RWPE1 (cell line): ENCODE measurements at regions not wholly inside any gene's neighbourhood (a gene's known extent, or its start where the extent isn't known, plus 50 kb on each side); places are given as distances from the start of the nearest gene placed in this dataset.
A peak's percentile ranks its signal among the peaks of the same experiment; 100 is the strongest.

Source experiments
- CTCF ChIA-PET: fragments of 350-600 bp; sonication (Branson Sonifier 250); formaldehyde crosslinking; extraction: SDS; loops from one replicate; lab custom pipeline; 2021; lab: Yijun Ruan, JAX
- POLR2A ChIA-PET: fragments of 400-600 bp; formaldehyde crosslinking; extraction: SDS; loops from one replicate; lab custom pipeline; 2020; ENCODE audit warnings: antibody characterized with exemption; ENCODE audit not compliant: low non-redundant PET; lab: Yijun Ruan, JAX
- DNase-seq: peaks from one replicate; pipeline ENCODE4 v3.0.0; 2012; ENCODE audit warnings: low spot score
- H3K27ac ChIP-seq: fragments of 450-650 bp; 2 replicates; pipeline ENCODE4 v1.5.1; 2017
- TF ChIP-seq, protein P1 (sequence below): fragments of 450-650 bp; conservative IDR thresholded peaks from 2 replicates; pipeline ENCODE4 v1.5.1; 2017; ENCODE audit warnings: low read depth, mild to moderate bottlenecking

DNA sequence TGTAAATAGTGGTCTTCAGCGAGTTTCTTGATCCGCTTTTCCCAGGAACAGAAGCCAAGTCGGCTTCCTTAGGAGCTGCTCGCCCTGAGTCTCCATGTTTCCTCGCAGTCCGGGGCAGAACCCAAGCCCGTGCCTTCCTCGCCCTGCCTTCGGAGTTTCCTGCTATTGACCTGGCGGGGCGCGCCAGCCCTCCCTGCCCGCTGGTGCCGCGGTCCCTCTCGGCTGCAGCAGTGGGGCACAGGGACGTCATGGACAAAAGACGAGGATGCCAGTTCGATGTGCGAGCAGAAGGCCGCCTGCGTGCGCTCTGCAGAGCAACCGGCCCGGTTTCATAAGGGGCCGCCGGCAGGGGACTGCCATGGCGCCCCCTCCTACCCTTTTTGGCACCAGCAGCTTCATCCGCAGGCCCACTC is 156.6 kb downstream of the TM9SF2 start:
- no peak for DNase-seq
- H3K27ac ChIP-seq, result no peak overlapping the region
- ChIA-PET CTCF (interaction anchor here (0.6 kb wide), 1 partner anchor 17 kb away, joined by 3 read pairs; no protein-coding TSS in a partner anchor), POLR2A (no interaction called here)
- TF ChIP-seq, protein P1, sequence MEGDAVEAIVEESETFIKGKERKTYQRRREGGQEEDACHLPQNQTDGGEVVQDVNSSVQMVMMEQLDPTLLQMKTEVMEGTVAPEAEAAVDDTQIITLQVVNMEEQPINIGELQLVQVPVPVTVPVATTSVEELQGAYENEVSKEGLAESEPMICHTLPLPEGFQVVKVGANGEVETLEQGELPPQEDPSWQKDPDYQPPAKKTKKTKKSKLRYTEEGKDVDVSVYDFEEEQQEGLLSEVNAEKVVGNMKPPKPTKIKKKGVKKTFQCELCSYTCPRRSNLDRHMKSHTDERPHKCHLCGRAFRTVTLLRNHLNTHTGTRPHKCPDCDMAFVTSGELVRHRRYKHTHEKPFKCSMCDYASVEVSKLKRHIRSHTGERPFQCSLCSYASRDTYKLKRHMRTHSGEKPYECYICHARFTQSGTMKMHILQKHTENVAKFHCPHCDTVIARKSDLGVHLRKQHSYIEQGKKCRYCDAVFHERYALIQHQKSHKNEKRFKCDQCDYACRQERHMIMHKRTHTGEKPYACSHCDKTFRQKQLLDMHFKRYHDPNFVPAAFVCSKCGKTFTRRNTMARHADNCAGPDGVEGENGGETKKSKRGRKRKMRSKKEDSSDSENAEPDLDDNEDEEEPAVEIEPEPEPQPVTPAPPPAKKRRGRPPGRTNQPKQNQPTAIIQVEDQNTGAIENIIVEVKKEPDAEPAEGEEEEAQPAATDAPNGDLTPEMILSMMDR, result no peak

DNA sequence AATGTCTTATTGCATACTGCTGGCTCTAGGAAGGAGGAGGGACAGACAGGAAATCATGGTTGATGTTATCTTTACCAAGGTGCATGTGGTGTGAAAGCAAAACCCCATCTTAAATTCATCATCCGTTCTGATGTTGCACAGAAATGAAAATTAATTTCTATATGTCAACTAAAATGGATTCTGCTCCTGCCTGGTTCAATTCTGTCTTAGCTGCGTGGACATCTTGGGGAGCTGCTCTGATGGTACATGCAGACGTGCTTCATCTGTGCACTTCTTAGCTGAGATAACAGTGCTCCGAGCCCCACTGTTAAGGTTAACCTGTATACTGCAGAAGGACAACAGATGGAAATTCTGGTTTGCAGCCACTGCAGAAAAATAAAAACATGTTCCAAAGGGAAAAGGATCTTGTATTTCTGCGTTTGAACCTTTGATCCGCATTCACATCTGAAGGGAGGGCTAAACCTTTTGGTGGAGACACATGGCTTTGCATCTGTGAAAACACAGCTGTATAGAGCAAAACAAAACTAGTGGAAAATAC is 155.6 kb downstream of the TM9SF2 start:
- ChIA-PET POLR2A (no interaction called here), CTCF (interaction anchor here (0.6 to 1.8 kb wide), 13 partner anchors 9 to 1117 kb away, joined by 3 to 9 read pairs (median 3); no protein-coding TSS in a partner anchor)
- DNase-seq, result no peak
- TF ChIP-seq, protein P1, result no peak
- H3K27ac ChIP-seq, result no peak overlapping the region

- peak; percentile 72 for DNase-seq
- TF ChIP-seq, protein P1, result peak; percentile 92
- H3K27ac ChIP-seq, result peak overlapping the region; percentile 62; the same call in 1 of the 2 replicates
- POLR2A ChIA-PET, result interaction anchor here (0.7 kb wide), 1 partner anchor 249 kb away, joined by 3 read pairs; no protein-coding TSS in a partner anchor
- CTCF ChIA-PET, result interaction anchor here (0.6 to 1.8 kb wide), 13 partner anchors 9 to 1118 kb away, joined by 3 to 9 read pairs (median 4); no protein-coding TSS in a partner anchor
Observed at GRCh38 chr13:99656092-99656745, 154.9 kb downstream of the TM9SF2 start.

DNA sequence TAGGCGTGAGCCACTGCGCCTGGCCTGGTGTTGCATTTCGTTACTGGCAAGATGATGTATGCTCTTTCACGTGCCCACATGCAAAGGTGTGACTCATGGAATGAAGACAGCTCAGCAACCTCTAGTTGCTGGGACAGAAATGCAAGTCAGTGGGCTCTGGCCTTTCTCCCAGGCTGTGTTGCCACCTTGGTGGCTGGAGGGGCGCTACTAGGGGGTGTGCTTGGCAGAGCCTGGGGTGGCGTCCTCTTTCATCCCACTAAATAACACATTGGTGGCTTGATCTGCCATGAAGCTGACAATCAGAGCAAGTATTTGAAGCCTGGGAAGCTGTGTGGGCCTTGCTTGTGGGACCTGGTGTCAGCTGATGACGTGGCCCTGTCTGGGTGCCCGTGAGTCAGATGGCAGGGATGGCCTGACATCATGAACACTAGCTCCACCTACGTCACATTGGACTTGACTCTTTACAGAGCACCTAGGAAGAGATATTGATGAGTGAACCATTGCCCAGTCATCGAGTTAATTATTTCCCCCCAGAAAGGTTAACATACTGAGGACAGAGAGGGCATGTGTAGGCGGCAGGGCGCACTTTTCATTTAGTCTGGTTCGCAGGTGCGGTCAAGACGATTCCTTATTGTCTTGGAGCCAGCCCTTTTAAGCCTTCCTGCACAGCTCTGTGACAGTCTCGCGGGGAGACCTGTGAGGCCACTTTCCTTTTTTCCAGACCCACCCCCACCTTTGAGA is 154.2 kb downstream of the TM9SF2 start:
- TF ChIP-seq, protein P1, result no peak
- POLR2A ChIA-PET, result no interaction called here
- H3K27ac ChIP-seq, result peak overlapping the region; percentile 62
- peak; percentile 78 for DNase-seq
- CTCF ChIA-PET, result interaction anchor here (0.6 to 1.8 kb wide), 7 partner anchors 9 to 1420 kb away, joined by 3 to 9 read pairs (median 4); no protein-coding TSS in a partner anchor

GRCh38 chr13:99654076-99654475 is 152.8 kb downstream of the TM9SF2 start:
- POLR2A ChIA-PET, result no interaction called here
- TF ChIP-seq, protein P1, result no peak
- CTCF ChIA-PET, result no interaction called here
- DNase-seq, result no peak
- H3K27ac ChIP-seq, result no peak overlapping the region

- DNase-seq, result no peak
- TF ChIP-seq, protein P1, result no peak
- ChIA-PET CTCF (no interaction called here), POLR2A (no interaction called here)
- H3K27ac ChIP-seq, result no peak overlapping the region
Observed at GRCh38 chr13:99653526-99653925, 152.3 kb downstream of the TM9SF2 start.
